ENCODE measurements at regions not wholly inside any gene's neighbourhood (a gene's known extent, or its start where the extent isn't known, plus 50 kb on each side); places are given as distances from the start of the nearest gene placed in this dataset.

GRCh38 chr1:13889495-13889894 is 189.5 kb downstream of the PRDM2 start:
- no peak for TF ChIP-seq POLR2A (IDR thresholded peaks at IDR 0.05; ENCODE audit: low read depth)
- no peak for TF ChIP-seq EP300 (IDR thresholded peaks at IDR 0.05)
- no peak for TF ChIP-seq CTCF (IDR thresholded peaks at IDR 0.05)
- TF ChIP-seq POLR2AphosphoS5 (IDR thresholded peaks at IDR 0.05): no peak
